GM19025 (cell line): ENCODE measurements at regions not wholly inside any gene's neighbourhood (a gene's known extent, or its start where the extent isn't known, plus 50 kb on each side); places are given as distances from the start of the nearest gene placed in this dataset.

Experiments
- ATAC-seq: cut with Tn5 transposase; IDR thresholded peaks from one replicate; pipeline ENCODE4 v1.9.1; 2021; ENCODE audit warnings: mild to moderate bottlenecking, low read depth, moderate library complexity; ENCODE audit not compliant: unreplicated experiment

DNA sequence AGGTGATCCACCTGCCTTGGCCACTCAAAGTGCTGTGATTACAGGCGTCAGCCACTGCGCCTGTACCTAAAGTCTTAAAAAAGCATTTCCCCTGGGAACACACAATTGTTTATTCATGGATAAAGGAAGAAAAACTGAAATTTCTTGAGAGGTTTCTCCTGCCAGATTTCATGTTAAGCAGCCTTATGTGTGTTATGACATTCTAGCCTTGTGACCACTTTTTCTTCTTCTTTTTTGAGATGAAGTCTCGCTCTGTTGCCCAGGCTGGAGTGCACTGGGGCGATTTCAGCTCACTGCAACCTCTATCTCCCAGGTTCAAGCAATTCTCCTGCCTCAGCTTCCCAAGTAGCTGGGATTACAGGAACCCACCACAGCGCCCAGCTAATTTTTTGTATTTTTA lies 57.8 kb upstream of the PLAC8 start:
- ATAC-seq, result no peak

DNA sequence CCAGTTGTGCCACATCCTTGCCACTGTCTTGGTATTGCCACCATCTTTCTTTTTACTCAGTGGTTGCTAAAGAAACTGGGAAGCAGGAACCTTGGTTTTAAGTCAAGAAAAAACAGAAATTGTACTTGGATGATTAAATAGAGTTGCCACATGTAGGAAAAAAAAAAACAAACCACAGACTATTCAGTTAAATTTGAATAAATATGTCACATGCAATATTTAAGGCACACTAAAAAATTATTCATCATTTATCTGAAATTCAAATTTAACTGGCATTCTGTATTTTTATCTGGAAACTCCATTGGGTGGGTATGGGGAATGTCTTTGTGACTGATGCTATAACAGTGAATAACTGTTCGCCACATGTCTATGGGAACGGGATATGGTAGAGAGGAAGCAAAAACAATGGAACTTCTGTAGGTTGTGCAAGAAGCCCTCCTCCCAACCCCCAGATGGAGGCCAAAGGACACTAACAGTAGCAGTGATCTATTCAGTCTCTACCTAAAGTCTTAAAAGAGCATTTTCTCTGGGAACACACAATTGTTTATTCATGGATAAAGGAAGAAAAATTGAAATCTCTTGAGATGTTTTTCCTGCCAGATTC lies 57.0 kb upstream of the PLAC8 start:
- no peak for ATAC-seq

DNA sequence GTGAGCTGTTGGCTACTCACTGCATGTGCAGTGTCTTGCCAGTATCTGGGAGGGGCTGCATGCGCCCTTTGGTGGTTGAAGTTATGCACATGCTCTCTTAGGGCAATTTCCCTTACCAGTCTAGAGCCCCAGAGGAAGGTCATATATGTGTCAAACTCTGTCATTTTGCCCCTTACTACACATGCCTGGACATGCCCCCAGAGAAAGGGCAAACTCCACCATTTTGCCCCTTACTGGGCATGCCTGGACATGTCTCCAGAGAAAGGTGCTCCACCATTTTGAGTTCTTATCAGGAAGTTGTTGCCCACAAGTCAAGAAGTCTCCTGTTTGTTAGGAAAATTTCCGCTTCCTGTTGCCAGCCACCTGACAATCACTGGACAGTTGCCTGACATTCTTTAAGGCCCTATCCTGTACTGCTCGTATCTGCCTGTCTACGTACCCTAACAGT lies 56.4 kb upstream of the PLAC8 start:
- no peak for ATAC-seq
